ENCODE measurements at regions not wholly inside any gene's neighbourhood (a gene's known extent, or its start where the extent isn't known, plus 50 kb on each side); places are given as distances from the start of the nearest gene placed in this dataset.
"Not testable (repeated sequence)": the region's sequence is repeated elsewhere in the genome, so short reads cannot be mapped to it uniquely, and the experiment has no call there.

DNA sequence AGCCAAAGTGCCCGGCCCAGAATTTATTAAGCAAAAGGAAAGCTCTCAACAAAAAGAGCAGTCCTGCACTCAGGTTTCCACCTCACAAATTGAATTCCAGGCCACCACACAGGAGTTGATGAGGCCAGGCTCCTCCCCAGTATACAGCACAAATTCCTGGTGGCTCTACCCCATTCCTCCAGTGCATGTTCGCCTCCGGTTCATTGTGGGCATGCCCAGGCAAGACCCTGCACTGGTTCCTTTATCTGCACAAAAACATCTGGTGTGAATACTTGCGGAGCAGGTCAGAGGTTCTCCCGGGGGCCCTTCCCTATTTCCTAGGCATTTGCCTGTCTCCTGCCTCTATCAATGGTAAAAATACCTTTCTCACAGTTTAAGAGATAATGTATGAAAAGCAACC, 195.2 kb upstream of the ANXA10 start:
- DNase-seq (ENCODE audit: extremely low spot score, insufficient read length, low read depth) (no peak), FAIRE-seq (no peak)

DNA sequence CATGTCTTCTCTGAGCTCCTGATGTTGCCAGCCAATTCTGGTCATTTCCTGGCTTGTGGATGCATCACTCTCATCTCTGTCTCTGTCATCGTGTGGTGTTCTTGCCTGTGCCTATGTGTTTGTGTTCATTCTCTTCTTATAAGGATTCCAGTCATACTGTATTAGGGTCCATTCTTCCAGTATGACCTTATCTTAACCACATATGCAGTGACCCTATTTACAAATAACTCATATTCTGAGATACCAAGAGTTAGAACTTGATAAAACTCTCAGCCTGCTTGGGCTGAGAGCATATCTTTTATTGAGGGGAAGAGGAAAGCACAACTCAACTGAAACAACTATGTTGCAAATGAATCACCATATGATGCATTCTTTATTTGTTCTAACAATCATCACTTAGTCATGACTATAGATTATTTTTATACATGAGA, 189.0 kb upstream of the ANXA10 start:
- FAIRE-seq (no peak), DNase-seq (ENCODE audit: extremely low spot score, insufficient read length, low read depth) (no peak)

DNA sequence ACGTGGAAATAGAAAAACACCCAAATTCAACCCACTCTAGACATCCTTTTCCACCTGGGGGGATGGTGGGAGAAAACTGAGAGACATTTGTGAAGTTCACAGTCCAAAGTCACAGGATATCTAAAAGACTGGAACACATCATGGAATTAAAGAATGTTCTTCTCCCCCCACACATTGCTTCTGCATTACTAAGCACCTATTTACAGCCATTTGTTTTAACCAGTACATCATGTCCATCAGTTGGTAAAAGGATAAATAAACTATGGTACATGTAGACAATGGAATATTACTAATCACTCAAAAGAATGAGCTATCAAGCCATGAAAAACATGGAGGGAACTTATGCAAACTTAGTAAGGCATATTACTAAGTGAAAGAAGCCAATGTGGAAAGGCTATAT, 185.5 kb upstream of the ANXA10 start:
- FAIRE-seq: no peak
- DNase-seq (ENCODE audit: extremely low spot score, insufficient read length, low read depth): no peak

DNA sequence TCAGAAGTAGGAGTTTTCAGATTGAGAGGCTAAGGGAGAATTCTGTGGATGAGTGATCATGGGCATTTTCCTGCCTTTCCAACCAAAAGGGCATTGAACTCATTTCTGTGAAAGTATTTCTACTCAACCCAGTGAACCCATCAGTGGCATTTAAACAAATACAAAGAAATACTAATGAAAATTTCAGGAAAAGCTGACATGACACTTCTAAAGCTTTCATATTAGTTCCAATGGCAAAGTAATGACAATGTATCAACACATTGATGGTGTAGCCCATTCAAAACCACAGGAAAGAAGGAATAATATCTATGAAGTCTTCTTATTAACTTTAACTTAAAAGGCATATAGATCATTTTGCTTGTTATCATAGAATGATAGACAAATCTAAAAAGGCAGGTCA, 183.5 kb upstream of the ANXA10 start:
- no peak for DNase-seq (ENCODE audit: extremely low spot score, insufficient read length, low read depth)
- no peak for FAIRE-seq

DNA sequence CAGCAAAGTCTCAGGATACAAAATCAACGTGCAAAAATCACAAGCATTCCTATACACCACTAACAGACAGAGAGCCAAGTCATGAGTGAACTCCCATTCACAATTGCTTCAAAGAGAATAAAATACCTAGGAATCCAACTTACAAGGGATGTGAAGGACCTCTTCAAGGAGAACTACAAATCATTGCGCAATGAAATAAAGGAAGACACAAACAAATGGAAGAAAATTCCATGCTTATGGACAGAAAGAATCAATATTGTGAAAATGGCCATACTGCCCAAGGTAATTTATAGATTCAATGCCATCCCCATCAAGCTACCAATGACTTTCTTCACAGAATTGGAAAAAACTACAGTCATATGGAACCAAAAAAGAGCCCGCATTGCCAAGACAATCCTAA, 179.8 kb upstream of the ANXA10 start:
- FAIRE-seq; DNase-seq (ENCODE audit: extremely low spot score, insufficient read length, low read depth): not testable (repeated sequence)

DNA sequence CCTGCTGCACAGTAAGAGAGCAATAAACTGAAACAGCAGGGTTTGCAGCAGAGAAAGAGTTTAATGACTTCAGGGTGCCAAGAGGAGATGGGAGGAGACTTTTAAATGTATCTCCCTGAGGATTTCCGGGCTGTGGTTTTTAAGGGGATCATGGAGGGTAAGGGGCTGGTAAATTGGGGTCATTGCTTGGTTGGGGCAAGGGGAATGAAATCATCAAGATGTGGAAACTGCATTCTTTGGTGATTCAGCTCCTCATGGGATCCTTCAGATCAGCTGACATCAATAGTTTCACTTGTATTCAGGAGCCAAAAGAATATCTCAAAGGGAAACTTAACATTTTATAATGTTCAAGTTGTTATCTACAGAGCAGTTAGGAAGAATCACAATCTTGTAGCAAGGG, 174.3 kb upstream of the ANXA10 start:
- DNase-seq (ENCODE audit: extremely low spot score, insufficient read length, low read depth) (no peak), FAIRE-seq (no peak)

DNA sequence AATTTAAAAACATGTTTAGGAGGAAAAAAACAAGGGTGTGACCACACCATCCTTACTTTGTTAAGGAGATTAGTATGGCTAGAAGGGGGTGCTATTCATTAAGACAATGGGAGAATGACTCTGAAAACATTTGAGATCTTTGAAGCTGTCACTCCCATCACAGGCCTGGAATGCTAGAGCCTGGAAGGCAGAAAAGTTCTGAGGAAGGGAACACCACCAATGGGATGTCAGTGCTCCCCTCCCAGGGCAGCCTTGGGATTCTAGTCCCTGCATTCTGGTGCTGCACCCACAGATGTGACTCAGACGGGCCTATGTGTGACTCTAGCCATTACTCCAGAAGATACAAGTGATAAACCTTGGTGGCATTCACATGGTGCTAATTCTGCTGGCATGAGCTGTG, 162.2 kb upstream of the ANXA10 start:
- no peak for FAIRE-seq
- no peak for DNase-seq (ENCODE audit: extremely low spot score, insufficient read length, low read depth)

DNA sequence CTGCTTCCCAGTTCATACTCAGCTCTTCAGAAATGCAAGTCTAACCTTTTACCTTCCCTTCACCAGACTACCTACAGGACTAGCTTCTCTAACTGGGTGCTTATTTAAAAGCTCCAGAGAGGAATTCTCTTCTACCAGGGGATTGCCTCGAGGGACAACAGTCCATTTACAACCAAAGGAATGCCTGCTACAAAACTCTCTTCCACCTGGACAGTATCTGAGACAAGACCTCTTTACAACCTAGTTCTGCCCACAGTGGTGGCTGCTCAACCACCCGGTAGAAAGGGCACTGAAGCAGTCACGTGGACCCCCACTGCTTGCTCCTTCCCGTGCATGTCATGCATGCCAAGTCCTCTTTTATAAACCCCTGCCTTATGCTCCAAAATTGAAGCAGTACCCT, 158.1 kb upstream of the ANXA10 start:
- no peak for DNase-seq (ENCODE audit: extremely low spot score, insufficient read length, low read depth)
- FAIRE-seq: no peak

DNA sequence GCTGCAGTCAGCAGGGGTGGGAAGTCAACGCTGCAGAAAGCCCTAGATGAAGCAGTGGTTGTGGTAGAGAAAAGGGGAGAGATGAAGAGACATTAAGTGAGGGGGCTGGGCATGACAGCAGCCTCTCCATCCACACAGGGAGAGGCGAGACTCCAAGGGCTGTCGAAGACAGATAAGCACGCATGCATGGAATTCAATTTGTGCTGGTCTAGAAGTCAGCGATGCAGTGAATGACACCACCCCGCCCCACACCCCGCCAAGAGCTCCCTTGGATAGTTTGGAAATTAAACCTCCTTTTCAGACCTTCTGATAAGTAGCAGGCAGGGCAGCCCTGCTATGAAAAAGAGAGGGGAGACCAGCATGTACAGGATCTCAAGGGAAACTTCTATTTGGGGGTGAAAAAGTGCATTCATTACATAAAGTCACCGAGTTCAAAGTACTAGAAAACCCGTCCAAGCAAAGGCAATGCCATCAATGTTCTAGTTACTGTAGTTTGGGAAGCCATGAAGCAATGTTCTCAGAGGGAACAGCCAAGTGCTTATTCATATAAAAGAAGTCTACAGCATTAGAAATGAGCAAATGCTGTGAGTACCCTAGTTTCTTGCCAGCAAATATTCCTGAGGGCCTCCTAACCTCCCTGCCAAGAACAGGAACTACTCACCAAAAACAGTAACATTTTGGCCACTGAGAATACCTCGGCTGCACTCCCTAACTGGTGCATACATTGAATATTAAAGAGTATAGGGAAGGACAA, 152.3 kb upstream of the ANXA10 start:
- DNase-seq (ENCODE audit: extremely low spot score, insufficient read length, low read depth): no peak

DNA sequence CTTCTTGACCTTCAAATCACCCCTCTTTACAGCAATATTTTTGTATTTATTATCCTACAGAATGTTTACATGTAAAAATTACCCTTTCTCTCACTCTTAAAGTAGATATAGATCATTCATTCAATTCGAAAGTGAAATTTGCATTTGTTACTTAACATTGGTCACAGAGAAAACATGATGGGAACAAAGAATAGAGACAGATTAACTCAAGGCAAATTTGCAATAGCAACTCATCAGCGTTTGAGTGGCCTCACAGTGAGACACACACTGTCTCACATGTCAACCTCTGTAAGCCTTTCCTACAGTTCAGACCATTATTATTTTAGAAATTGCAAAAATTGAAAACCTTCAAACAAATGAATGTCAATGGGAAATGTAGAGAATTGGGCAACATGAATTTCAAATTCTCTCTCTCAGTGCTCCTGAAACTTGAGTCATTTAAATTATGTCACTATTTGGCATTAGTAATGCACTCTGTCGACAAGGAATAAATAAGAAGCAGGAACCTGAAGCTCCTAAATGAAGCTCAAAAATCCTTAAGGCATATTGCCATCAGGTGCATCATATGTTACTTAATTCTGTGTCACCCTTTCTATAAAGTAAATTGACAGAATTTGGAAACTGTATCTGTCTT, 148.3 kb upstream of the ANXA10 start:
- DNase-seq (ENCODE audit: extremely low spot score, insufficient read length, low read depth): no peak
- FAIRE-seq: no peak

More for the DNA sequence above, 152.3 kb upstream of the ANXA10 start:
- FAIRE-seq: no peak

DNA sequence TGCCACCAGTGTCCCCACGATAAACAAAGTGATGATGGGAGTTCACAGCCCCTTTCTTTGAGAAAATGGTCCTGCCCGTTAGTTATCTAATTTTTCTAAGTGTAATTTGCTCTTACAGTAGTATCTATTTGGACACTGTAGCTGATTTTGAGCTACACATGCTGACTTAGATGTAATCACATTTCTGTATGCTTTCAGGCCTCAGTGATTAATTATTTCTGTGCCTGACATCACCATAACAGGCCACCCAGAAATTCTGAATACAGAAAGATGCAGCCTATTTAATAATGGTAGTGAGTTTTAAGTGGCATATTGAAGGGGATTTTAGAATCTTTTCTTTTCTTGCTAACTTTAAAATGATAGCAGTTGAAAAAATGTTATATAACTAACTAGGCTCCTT, 147.6 kb upstream of the ANXA10 start:
- no peak for FAIRE-seq
- DNase-seq (ENCODE audit: extremely low spot score, insufficient read length, low read depth): no peak

DNA sequence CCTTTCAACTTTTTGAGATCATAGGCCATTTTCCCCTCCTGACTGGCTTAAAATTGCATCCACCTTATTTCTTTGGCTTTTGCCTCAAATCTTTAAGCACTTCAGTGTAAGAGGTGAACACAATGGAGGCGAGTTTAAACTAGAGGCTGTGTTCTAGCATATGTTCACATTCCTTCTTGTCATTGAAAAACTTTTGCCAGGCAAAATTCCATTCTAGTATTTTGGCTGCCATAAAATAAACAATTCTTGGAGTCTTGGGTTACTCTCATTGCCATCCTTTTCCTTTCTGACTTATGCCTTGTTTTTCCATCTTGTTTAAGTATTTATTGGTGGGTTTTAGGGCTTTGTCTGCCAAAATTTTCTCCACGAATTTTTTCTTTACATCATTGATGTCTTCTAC, 137.3 kb upstream of the ANXA10 start:
- DNase-seq (ENCODE audit: extremely low spot score, insufficient read length, low read depth): no peak
- FAIRE-seq: no peak

DNA sequence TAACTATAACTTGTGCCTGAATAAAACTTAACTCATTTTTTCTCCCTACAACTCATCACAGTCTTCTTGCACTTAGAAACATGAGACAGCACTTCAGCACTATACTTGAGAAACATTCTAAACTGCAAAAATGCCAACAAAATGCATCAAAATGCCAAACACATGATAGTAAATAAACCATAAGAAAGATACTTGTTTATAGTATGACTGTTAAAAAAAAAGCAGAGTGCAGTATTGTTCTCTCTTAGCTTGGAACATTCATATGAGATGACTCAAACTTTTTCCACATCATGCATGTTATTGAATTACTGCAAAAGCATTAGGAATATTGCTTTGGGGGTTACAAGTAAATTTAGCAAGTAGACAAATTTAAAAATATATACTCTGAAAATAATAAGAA, 135.7 kb upstream of the ANXA10 start:
- FAIRE-seq: no peak
- DNase-seq (ENCODE audit: extremely low spot score, insufficient read length, low read depth): no peak

DNA sequence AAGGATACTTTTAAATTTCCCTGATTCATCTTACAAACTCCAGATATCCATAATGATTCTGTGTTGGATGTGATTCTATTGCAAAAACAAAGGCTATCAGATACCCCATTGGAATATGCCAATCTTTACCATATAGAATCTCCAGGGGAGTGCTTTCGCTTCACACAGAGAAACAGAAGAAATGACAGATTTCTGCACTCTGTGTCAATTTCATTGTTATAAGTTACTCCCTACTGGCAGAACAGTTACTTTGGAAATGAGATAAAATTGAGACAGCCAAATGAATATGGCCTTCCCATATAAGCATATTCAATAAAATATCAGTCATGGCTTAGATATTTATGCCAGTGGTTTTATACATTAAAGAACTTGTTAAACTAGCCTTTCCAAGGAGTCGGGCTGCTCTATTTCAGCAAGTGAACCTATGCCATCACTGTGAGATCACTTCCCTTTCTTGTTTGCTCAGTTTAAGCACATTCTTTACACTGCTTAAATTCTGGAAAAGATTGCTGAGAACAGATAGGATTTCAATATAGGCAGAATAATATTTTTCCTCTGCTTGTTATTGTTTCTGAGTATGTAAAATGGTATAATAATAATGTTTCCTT, 127.5 kb upstream of the ANXA10 start:
- DNase-seq (ENCODE audit: extremely low spot score, insufficient read length, low read depth) (no peak), FAIRE-seq (no peak)

DNA sequence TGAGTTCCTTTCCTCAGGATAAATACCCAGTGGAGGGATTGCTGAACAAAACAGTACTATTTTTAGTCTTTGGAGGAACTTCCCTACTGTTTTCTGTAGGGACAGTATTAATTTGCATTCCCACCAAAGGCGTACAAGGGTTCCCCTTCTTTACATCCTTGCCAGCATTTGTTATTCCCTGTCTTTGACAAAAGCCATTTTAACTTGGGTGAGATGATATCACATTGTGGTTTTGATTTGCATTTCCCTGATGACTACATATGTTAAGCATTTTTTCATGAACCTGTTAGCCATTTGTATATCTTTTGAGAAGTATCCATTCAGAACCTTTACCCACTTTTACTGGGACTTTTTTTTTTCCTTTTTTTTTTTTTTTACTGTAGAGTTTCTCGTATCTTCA, 126.2 kb upstream of the ANXA10 start:
- no peak for DNase-seq (ENCODE audit: extremely low spot score, insufficient read length, low read depth)
- no peak for FAIRE-seq

DNA sequence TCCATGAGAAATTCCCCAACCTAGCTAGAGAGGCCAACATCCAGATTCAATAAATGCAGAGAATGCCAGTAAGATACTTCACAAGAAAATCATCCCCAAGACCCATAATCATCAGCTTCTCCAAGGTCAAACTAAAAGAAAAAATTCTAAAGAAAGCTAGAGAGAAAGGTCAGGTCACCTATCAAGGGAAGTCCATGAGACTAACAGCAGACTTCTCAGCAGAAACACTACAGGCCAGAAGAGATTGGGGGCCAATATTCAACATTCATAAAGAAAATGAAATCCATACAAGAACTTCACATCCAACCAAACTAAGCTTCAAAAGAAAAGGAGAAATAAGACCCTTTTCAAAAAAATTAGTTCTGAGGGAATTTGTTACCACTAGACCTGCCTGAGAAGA, 118.8 kb upstream of the ANXA10 start:
- DNase-seq (ENCODE audit: extremely low spot score, insufficient read length, low read depth) (no peak), FAIRE-seq (no peak)

DNA sequence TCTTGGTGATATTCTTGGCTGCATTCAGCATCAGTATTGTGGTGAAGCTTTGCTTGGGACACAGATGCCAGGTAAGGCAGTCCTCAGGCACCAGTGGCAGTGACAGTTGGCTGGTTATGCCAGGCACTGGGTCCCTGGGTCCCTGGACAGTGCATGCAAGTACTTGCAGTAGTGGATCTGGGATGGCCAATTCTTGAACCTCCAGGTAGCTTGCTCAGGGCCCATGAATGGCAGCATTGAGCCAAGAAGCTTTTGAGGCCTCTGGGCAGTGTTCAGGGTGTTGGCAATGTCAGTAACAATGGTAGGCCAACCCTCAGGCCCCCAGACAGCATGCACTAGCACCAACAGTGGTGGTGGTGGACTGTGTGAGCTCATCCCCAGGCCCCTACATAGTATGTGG, 106.8 kb upstream of the ANXA10 start:
- FAIRE-seq: no peak

DNA sequence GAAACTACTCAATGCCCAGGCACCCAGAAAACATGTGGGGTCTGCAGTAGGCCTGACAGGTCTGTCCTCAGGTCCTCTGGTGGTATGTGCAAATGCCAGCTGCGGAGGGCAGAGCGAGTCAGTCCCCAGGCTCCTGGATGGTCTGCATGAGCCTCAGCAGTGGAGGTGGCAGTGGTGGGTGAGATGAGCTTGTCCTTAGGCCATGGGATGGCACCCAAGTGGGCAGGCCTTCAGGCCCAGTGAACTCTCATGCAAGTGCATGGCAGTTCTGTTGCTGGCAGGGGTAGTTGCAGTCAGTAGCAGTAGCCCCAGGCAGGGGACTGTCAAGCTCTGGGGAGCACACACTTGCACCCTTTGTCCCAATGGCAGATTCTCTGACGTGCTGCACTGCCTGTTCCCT, 106.3 kb upstream of the ANXA10 start:
- FAIRE-seq (no peak), DNase-seq (ENCODE audit: extremely low spot score, insufficient read length, low read depth) (no peak)

More for the DNA sequence above, 106.8 kb upstream of the ANXA10 start:
- DNase-seq (ENCODE audit: extremely low spot score, insufficient read length, low read depth): no peak

DNA sequence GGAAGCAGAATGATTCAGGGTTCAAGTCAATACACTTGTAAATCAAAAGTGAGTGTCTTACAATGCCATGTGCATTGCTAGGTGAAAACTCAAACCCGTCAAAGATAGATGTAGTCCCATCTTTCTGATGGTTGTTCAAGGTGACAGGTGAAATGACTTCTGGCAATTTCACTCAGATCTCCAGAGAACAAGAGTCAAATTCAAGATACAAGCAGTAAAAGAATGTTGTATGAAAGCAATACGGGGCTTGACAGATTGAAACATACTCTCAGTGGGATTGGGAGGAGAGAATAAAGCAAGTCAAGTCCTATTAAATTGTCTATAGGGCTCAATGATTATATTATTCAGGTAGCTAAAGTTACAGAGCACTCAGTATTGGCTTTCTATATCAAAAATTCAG, 105.1 kb upstream of the ANXA10 start:
- DNase-seq (ENCODE audit: extremely low spot score, insufficient read length, low read depth): no peak
- no peak for FAIRE-seq

DNA sequence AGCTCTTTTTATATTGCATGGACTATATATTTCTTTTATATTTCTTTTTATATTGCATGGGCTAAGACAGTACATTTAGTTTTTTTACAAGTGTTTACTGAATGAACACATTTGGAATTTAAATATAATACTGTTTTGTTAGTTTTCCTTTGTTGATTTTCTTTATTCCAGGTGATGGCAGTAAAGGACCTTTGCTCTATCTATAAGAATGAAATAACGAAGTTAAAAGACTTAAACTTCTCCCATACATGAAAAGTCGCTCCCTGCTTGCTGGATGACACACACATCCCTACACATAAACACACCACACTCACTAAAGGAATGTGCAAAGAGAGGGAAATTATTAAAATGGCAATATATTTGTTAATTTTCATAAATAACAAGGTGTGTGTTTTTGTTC, 102.5 kb upstream of the ANXA10 start:
- no peak for DNase-seq (ENCODE audit: extremely low spot score, insufficient read length, low read depth)
- FAIRE-seq: no peak

DNA sequence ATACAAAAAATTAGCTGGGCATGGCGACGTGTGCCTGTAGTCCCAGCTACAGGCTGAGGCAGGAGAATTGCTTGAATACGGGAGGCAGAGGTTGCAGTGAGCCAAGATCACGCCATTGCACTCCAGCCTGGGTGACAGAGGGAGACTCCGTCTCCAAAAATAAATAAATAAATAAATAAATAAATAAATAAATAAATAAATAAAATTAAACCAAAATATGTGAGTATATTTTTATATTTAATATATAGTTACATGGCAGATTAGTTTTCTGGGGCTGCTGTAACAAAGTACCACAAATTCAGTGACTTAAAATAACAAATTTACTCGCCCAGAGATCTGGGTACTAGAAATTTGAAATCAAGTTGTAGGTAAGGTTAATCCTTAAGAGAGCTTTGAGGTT, 84.2 kb upstream of the ANXA10 start:
- DNase-seq (ENCODE audit: extremely low spot score, insufficient read length, low read depth); FAIRE-seq: not testable (repeated sequence)

All from GM18507 (cell line).